Dedifferentiated amniotic fluid mesenchymal stem cell (primary cell): ENCODE measurements at regions not wholly inside any gene's neighbourhood (a gene's known extent, or its start where the extent isn't known, plus 50 kb on each side); places are given as distances from the start of the nearest gene placed in this dataset.
"Not testable (repeated sequence)": the region's sequence is repeated elsewhere in the genome, so short reads cannot be mapped to it uniquely, and the experiment has no call there.

ENCODE experiments used
- DNase-seq: peaks from one replicate; pipeline ENCODE4 v3.0.0-alpha.2; 2016; ENCODE audit errors: extremely low spot score

DNA sequence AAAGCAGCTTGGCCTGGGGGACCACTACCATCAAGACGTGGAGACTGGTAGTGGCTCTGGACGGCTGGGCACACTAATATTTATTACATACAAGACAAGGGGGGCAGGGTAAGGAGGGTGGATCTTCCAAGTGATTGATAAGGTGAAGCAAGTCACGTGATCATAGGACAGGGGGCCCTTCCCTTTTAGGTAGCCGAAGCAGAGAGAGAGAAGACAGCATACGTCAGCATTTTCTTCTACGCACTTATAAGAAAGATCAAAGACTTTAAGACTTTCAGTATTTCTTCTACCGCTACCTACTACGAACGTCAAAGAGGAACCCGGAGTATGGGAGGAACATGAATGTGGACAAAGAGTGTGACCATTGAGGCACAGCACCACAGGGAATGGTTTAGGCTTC is 307.9 kb downstream of the RPIA start:
- DNase-seq, result no peak

DNA sequence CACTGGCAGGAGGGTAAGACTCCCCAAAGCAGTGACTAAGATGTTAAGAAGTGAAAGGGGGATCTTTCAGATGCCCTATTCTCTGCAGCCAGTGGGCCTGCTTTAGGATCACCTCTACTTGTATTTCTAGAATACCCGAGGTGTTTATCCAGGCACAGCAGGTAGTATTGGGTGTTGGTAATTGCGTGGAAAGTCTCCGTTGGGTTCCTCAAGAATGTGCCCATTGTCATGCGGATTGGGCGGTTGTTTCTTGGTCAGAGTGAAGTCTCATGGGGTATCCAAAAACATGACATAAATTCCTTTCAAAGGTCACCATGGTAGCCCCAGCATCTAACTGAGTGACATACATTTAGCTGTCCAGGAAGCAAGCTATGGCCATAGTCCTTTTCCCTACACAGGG is 308.8 kb downstream of the RPIA start:
- no peak for DNase-seq

DNA sequence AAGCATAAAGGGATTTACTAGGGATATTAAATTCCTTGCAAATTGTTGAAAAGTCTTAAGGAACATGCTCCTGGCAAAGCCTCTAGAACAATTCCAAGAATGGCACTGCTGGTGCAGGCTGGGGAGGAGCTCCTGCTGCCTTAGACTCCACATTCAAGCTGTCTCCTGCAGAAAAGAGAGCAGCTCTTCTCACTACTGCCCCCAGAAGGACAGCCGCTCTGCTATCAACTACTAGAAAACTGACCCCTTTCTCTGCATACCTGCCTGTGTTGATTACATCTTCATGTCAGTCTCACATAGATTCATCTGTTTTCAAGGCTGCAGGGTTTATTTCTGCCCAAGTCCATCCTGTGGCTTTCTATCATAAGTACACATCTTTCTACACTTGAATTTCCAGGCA is 312.8 kb downstream of the RPIA start:
- DNase-seq, result not testable (repeated sequence)

DNA sequence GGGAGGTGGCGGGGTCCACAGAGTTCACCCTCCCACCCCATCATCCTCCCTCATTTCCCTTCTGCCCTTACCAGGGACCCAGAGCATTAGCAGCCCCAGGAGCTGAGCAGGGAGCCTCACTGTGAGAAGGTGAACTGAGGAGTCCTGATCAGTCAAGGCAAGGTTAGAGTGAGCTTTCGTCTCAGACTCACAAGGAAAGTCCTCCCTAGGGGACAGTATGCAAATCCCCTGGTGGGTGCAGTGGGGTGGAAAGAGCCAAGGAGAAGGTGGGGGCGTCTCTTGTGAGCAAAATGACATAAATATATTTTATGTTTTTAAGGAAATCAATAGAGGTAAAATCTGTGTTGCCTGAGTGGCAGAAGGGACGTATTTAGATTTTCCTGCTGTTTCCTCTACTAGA is 329.1 kb downstream of the RPIA start:
- DNase-seq, result not testable (repeated sequence)

DNA sequence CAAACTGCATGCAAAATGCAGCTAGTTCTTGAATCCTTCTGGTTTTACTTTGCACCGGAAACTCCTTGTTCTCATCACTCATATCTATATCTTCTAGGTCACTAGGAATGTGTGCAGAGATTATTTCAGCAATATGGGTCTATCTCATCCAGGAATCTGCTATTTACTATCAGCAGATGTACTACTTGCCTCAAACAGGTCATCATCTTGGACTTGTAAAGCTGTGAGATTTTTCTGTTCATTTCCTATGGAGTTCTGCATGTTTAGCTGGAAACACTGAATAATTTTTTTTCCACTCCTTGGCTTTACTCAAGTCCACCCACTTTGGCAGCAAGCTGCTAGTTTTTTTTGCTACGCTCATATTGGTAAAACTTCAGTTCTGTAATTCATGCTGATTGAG is 334.8 kb downstream of the RPIA start:
- not testable (repeated sequence) for DNase-seq

DNA sequence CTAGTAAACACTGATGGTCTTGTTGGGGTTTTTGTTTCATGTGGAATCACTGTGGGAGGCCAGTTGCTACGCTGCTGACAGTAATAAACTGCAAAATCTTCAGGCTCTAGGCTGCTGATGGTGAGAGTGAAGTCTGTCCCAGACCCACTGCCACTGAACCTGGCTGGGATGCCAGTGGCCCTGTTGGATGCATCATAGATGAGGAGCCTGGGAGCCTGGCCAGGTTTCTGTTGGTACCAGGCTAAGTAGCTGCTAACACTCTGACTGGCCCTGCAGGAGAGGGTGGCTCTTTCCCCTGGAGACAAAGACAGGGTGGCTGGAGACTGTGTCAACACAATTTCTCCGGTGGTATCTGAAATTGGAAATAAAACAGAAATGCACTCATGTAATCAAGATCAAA is 335.6 kb downstream of the RPIA start:
- not testable (repeated sequence) for DNase-seq

DNA sequence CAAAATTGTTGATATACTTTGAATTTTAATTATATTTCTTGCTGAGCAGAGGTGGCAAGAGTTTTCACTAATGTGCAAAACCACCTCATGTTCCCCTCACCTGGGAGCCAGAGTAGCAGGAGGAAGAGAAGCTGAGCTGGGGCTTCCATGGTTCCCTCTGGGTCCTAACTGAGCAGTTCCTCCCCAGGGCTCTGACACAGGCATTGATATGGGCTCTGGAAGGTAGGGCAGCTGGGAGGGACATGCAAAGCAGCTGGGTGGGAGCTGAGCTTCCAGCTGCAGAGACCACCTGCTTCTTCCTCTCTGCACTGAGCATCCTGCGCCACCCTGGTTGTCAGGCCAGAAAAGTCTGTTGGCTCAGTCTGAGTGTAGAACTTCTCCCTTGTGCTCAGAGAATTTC is 336.1 kb downstream of the RPIA start:
- DNase-seq, result not testable (repeated sequence)

DNA sequence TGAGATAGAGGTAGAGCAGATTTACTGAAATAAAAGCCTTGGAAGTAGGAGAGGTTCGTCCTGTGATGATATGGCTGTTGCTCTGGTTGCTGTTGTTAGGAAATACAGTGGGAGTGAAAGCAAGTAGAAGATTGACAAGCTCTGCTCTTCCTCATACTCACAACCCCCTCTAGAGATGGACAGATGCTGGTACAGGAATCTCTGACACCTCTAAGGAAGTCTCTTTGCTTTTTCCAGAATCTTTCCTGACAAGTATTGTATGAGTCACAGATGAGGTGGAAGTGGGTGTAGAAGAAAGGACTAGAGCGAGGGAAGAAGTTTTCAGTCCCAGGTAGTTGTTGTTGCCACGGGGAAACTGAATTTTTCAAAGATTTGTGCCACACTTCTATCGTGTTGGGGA is 337.8 kb downstream of the RPIA start:
- DNase-seq, result not testable (repeated sequence)

DNA sequence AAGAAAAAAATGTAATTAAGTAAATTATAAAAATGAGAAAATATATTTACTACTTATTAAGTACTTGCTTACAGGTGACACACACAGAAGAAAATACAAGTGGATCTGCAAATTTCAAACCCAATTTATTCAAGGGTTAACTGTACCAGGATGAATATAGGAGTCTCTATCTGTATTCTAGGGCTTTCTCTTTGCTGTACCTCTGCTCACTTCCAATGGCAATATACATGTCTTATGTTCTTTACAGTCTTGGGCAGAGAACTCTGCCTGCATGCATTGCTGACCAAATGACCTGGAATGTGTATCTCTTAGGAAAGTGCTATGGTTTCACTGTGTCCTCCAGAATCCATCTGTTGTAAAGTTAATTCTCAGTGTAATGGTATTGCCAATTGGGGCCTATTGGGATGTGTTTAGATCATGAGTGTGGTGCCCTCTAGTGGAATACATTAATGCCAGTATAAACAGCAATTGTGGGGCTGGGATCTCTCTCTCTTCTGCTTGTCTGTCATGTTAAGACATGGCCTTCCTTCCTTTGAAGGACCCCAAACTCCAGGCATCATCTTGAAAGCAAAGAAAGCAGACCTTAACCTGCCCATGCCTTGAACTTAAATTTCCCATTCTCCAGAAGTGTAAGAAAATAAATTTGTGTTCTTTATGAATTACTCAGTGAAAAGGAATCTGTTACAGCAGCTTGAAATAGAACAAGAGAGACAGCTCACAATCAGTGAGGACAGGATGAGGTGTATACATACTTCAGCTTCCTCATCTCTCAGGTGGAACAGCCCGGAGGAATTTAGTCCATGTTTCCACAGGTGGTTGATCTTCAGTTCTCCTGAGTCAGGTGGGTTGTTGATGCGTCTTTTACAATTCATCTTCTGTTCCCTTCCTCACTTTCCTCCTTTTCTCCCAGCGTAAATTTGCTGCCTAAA is 356.9 kb downstream of the RPIA start:
- not testable (repeated sequence) for DNase-seq

DNA sequence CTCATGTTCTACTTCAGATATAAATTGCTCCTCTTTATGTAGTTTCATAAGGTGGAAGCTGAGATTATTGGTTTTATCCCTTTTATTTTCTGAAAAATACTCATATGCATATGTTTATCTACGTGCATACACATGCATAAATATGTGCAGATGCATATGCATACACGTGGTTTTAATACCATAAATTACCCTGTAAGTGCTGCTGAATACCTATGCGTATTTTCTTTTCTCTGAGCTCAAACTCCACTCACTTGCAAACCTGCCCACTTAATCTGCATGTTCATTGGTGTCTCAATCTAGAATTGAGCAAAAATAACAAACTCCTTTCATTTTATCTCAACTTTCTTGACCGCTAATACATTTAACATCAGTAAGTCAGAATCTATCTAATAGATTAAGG is 367.1 kb downstream of the RPIA start:
- DNase-seq, result not testable (repeated sequence)

DNA sequence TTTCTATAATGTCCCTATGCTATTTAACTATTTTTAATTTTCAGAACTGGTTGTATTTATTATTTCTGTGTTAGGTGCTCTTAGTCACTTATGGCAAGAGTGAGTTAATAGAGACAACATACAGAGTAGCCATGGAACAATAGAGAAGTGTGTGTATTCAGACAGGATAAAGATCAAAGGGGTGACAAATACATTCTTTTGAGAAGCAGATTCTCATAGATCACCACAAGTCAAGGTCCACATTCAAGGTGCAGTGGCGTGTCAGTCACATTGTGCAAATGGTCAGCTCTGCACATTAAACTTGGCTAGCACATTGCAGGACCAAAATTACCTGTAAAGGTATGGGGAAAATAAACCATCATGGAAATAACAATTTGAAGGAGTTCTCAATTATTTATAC is 369.7 kb downstream of the RPIA start:
- DNase-seq, result not testable (repeated sequence)

DNA sequence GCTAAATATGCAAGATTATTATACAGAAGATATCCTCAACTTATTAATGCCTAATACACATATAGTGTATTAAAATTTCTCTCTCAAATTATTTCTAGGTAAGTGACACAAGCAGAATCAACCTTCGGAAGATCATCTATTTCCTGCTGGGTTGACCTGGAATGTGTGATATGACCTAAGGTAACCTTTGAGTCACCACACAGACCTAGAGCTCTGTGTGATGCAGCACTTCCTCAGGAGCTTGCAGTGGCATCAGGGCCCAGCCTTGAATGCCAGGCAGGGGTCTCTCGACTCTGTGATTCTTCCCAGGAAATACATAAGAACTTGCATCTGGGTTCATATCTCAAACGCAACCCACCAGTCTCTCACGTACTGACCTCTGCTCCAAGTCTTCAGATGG is 385.3 kb downstream of the RPIA start:
- not testable (repeated sequence) for DNase-seq

DNA sequence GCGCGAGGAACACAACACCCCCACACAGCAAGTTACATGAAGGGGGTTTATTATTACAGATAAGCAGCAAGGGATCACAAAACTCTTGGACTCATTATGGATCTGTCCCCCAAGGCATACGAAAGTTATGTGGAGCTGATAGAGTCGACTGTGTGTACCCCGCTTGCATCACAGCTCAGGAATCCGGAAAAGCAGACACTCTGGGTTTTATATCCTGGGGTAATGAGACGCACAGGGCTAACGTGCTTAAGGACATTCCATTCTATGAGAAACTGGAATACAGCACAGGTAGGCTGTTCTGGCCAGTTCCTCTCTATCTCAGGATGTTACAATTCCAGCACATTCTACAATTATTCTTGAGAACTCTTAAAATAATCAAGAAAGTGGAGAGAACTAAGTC is 401.4 kb downstream of the RPIA start:
- not testable (repeated sequence) for DNase-seq

DNA sequence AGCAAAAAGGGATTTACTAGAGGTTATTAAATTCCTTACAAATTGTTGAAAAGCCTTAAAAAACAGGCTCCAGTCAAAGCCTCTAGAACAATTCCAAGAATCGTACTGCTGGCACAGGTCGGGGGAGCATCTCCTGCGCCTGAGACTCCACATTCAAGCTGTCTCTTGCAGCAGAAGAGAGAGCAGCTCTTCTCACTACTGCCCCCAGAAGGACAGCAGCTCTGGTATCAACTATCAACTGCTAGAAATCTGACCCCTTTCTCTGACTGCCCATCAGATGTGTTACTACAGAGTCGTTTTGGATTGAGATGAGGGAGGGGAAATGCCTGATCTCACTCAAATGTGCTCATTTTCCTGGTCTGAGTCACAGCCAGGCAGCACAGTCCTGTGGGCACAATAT is 403.6 kb downstream of the RPIA start:
- DNase-seq, result not testable (repeated sequence)

DNA sequence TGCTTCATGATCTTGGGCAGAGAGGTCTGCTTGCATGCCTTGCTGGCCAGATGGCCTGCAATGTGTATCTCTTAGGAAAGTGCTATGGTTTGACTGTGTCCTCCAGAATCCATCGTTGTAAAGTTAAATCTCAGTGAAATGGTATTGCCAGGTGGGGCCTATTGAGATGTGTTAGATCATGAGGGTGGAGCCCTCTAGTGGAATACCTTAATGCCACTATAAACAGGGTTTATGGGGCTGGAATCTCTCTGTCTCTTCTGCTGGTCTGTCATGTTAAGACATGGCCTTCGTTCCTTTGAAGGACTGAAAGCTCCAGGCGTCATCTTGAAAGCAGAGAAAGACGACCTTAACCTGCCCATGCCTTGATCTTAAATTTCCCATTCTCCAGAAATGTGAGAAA is 411.1 kb downstream of the RPIA start:
- not testable (repeated sequence) for DNase-seq

DNA sequence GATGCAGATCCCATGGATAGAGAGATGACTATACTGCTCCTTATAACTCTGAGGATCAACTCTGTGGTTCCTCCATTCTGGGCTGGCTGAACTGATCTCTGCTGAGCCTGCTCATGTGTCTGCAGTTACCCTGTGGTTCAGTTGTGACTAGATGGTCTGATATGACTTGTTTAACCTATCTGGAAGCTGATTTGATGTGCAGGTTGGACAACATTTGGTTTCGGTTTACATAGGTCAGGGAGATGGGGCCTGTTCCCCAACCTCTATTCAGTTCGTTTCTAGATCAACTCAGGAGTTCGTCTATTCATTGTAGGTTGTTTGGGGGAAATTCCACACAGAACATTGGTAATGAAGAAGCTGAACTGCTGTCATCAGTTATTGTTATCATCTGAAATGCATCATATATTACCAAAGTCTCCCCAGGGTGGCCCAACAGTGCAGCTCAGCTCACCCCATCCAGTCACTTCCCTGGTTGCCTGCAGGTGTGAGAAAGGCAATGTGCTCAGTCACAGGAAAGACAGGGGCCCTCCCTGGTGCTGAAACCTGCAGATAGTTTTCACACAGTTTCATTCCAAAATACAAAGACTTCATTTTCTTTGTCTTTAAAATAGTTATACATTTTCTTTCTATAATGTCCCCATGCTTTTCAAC is 415.0 kb downstream of the RPIA start:
- DNase-seq, result not testable (repeated sequence)

DNA sequence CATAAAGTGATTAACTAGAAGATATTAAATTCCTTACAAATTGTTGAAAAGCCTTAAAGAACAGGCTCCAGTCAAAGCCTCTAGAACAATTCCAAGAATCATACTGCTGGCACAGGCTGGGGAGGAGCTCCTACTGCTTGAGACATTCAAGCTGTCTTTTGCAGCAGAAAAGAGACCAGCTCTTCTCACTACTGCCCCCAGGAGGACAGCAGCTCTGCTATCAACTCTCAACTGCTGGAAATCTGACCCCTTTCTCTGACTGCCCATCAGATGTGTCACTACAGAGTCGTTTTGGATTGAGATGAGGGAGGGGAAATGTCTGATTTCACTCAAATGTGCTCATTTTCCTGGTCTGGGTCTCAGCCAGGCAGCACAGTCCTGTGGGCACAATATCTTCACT is 421.0 kb downstream of the RPIA start:
- not testable (repeated sequence) for DNase-seq

DNA sequence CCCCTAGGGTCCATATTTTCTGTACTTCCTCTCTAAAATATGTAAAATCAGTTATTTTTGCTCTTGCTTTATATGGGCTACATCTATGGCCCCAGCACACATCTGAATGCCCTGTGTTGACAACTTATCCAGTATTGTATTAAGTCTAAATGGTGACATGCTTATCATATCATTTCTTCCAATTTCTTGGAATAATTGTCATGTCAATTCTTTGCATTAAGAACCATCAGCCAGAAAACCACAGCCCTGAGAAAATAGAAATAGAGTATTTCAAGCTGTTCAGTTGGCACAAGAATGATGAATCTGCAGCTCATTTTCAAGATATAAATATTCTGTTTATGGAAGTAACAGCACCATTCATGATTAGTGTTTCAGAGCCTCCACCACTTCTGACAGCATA is 421.8 kb downstream of the RPIA start:
- not testable (repeated sequence) for DNase-seq

DNA sequence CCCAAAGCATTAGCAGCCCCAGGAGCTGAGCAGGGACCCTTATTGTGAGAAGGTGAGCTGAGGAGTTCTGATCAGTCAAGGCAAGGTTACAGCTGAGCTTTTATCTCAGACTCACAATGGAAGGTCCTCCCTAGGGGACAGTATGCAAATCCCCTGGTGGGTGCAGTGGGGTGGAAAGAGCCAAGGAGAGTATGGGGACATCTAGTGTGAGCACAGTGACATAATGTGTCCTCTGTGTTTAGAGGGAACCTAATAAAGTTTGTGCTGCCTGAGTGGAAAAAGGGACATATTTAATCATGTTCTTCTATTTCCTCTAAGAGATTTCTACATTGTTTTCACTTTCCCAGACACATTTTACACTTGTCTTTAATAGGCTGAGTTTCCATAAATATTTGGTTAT is 438.0 kb downstream of the RPIA start:
- DNase-seq, result not testable (repeated sequence)

DNA sequence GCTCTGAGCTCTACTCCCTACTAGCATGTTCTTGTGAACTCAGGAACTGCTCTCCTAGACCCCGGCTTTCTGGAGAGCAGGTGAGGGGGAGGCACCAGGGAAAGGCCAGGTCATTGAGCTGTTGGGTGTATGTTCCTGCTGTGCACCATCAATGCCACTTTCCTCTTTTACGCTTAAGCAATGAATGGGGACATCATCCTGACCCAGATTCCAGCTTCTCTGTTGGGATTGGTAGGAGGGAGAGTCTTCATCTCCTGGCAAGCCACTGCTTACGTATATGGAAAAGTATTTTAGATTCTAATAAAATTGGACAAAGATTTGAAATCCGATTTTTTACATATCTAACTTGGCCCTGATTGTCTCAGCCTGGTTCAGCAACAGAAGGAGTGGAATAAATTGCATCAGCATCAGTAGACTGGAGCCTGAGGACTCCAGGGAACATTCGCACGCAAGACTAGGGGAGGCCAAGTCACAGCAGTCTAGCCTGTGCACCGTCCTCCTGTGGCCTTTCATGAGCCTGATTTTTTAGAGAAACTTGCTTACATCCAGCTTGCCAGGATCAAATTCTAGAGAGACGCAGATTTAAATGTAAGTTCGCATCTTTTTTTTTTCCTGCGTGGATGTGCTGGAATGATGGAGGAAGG is 439.3 kb downstream of the RPIA start:
- not testable (repeated sequence) for DNase-seq

DNA sequence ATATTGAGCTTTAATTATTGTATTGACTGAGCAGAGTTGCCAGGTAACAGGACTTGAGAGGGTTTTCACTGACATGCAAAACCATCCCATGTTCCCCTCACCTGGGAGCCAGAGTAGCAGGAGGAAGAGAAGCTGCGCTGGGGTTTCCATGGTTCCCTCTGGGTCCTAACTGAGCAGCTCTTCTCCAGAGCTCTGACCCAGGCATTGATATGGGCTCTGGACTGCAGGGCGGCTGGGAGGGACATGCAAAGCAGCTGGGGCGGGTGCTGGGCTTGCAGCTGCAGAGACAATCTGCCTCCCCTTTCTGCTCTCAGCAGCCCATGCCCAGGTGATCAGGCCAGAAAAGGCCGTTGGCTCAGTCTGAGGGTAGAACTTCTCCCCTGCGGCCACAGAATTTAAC is 451.5 kb downstream of the RPIA start:
- DNase-seq, result not testable (repeated sequence)

DNA sequence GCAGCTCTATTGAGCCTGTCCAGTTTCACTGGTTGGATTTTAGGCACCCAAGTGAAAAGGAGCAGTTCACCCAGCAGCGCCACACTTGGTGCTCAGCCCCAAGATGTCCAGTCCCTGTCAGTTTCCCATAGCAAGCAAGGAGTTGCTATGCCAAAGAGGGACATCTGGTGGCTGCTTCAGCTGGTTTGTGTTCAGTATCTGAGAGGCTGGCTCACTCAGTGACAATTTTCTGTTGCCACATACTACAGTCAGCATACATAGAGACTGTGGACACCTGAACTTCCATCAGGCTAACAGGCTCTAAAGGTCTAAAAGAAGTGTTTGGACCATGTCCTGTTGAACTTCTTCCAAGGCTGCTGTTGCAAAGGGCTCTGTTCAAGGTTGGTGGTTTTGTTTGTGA is 453.9 kb downstream of the RPIA start:
- DNase-seq, result not testable (repeated sequence)
